Stimulated activated CD4-positive, alpha-beta T cell treated with anti-CD3 and anti-CD28 coated beads, Interleukin-4, amount 100 ng/mL, for 24 hours (primary cell): ENCODE measurements at regions not wholly inside any gene's neighbourhood (a gene's known extent, or its start where the extent isn't known, plus 50 kb on each side); places are given as distances from the start of the nearest gene placed in this dataset.
"Not testable (repeated sequence)": the region's sequence is repeated elsewhere in the genome, so short reads cannot be mapped to it uniquely, and the experiment has no call there.

Source experiments
- DNase-seq: peaks from one replicate; pipeline ENCODE4 v3.0.0-alpha.2; 2020

DNA sequence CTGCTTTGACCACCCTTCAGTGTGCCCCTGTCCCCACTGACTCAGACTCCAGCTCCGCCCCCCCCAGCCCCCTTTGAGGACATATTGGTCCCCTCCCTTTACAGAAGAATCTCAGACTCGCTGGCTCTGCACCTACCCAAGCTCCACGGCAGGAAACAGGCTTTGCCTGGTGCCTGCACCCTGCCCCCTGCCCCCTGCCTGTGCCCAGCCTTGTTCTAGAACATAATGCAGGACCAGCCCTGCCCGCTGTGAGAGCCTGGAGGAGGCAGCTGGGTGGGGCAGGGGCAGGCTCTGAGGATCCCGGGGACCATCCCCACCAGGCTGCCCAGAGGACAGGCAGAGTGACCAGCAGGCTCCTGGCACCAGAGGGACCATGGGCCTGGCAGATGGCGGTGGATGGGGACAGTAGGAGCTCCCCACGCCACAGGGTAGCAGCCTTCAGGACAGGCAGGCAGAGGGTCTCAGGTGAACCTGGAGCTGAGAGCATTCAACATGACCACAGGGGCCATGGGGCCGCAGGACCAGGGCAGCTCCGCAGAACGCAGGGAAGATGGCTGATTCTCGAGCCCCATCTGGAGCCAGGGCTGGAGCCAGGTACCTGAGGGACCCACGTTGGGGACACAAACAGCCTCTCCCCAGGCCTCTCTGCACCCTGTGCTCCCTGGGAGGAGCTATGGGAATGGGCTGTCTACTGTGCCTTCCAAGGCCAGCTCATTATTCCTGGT, 165.0 kb upstream of the FOXD4L5 start:
- not testable (repeated sequence) for DNase-seq

DNA sequence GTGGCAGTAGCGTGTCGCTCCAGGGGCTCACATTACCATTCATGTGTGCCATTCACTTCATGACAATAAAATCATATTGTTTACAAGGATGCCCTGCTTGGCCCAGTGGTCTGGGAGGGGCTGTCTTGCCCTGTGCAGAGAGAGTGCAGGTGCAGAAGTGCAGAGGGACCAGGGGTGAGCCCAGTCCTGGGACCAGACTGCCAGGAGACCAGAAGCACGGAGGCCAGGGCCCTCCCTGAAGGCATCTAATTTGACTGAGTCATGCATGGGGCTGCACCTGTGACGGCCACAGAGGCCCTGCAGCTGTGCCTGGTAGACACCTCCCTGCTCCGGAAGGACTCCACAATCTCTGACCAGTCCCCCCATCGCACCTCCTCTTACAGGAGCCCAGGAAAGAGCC, 164.4 kb upstream of the FOXD4L5 start:
- DNase-seq = no peak

DNA sequence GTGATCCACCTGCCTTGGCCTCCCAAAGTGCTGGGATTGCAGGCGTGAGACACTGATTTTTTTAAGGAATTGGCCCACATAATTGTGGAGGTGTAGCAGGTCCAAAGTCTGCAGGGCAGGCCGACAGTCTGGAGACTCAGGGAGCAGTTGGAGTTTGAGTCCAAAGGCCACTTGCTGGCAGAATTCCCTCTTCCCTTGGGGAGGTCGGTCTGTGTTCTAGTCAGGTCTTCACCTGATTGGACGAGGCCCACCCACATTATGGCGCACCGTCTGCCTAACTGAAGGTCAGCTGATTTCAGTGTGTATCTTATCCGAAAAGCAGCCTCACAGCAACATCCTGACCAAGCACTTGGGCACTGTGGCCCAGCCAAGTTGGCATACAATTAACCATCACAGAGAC, 162.1 kb upstream of the FOXD4L5 start:
- DNase-seq = not testable (repeated sequence)

DNA sequence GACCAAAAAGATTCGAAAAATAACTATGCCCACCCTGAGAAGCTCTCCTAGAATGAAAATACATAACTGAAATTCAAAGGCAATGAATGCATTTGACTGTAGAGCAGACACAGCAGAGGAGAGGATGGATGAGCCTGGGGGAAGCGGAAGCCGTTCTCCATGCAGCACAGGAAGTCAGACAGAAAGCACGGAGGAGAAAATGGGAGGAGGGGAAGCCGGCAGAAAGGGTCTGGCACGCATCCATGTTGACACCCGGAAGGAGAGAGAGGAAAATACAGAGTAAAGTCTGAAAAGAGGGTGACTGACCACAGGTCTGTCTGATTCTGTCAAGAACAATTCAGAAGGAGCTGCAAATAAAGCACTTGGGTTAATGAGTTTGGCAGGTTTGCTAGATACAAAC, 161.0 kb upstream of the FOXD4L5 start:
- DNase-seq = not testable (repeated sequence)

DNA sequence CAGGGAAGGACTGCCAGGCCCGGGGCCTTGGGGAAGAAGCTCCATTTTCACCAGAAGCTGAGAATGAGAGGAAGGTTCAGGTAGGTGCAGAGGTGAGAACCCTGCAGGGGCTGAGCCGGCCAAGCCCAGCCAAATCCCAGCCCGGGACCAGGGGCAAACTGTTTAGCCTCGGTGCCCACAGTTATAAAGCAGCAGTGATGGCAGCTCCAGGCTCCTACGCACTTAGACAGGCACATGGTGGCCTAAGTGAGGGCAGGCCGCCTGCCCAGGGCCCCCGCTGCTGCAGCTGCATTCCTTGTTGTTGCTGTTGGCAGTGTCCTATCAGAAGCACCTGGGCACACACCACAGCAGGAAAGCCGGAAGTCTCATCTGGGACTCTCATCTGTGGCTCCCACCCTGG, 159.9 kb upstream of the FOXD4L5 start:
- no peak for DNase-seq

DNA sequence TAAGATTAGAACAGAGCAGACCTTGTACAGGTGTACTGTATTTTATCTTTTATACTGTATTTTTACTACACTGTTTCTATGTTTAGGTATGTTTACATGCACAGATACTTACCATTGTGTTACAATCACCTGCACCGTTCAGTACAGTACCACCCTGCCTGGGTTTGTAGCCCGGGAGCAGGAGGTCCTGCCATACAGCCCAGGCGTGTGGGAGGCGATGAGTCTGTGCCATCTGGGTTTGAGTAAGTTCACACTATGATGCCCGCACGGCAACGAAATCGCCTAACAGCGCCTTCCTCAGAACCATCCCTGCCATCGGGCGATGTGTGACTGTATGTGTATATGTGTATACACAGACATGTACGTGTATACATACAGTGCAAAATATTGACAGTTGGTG, 157.1 kb upstream of the FOXD4L5 start:
- not testable (repeated sequence) for DNase-seq

DNA sequence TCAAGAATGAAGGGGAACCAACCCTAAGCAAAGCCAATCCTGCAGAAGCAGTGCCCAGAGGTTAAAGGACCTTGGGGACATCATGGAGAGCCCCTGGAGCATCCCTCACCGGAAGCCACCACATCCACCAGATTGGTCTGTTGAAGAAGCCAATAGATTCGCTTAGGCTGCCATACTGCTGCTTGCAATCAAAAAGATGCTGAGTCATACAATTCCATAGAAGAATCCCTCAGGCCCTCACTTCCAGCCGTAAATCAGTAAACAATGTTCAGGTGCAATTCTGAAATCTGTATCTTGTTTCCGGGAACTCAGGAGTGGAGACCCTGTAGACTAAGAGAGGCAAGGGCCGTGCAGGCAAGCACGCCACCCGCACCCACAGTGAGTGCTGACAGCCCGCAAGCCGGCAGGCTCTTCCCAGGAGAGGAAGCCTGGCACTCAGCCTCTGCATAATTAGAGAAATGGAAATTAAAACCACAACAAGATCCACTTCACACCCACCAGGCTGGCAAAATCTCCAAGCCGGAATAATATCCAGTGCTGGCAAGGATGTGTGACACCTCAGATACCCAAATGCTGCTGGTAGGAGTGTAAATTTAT, 156.4 kb upstream of the FOXD4L5 start:
- not testable (repeated sequence) for DNase-seq

DNA sequence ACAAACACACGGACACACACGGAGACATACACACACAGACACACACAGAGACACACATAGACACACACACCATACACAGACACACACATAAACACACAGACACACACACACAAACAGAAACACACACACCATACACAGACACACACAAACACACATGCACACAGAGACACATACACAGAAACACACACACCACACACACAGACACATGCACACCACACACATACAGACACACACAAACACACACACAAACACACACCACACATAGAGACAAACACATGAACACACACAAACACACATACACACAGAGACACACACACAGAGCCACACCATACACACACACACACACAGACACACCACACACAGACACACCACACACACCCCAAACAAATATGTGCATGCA, 152.7 kb upstream of the FOXD4L5 start:
- no peak for DNase-seq

DNA sequence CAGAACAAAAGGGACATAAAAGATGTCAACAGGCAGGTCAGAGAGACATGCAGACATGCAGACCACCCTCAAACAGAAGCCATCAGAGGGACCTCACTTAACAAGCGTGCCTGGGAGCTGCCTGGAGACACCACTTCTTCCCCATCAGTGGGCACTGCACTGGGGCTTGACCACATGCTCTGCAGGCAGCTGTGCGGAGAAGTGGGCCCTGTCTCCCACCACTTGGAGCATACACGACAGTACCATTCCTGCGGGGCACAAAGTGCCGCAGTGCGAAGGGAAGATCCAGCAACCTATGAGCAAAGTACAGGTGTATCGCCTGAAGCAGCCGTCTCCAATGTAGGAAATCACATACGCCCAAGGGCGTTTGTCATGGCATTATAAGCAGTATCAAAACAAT, 150.5 kb upstream of the FOXD4L5 start:
- no peak for DNase-seq

DNA sequence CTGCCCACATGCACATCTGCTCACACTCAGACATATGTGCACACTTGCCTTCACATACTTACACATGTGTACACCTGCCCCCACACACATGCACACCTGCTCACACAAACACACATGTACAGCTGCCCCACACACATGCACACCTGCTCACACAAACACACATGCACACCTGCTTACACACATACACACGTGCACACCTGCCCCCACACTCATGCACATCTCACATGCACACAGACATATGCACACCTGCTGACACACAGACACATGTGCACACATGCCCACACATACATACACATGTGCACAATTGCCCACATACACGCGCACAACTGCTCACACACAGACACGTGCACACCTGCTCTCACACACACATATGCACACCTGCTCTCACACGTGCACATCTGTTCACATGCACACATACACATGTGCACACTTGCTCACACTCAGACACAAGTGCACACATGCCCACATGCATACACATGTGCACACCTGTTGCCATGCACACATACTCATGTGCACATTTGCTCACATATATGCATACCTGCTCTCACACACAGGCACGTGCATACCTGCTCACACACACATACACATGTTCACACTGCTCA, 147.8 kb upstream of the FOXD4L5 start:
- no peak for DNase-seq

DNA sequence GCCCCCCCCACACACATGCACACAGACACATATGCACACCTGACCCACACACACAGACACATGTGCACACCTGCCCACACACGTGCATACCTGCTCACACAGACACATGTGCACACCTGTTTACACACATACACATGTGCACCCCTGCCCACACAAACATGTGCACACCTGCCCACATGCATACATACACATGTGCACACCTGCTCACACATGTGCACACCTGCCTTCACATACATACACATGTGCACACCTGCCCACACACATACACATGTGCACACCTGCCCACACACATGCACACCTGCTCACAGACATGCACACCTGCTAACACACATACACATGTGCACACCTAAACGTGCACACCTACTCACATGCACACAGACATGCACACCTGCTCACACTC, 147.0 kb upstream of the FOXD4L5 start:
- DNase-seq = no peak

DNA sequence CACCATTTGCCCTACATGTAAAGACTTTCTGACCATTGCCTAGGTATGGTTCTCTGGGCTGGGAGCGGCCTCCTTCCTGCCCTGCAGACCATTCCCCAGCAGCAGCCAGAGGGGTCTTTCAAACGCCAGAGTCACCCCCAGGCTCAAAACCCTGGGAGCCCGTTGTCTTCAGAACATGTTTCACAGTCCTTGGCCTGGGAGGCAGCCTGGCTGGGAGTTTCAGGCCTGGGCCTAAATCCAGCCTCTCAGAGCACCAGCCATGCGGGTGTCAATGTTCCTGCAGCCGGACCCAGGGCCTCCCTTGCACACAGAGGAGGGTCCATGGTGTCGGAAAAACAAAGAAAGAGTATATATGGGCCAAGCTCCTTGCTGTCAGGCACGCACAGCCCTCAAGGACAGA, 145.2 kb upstream of the FOXD4L5 start:
- no peak for DNase-seq

DNA sequence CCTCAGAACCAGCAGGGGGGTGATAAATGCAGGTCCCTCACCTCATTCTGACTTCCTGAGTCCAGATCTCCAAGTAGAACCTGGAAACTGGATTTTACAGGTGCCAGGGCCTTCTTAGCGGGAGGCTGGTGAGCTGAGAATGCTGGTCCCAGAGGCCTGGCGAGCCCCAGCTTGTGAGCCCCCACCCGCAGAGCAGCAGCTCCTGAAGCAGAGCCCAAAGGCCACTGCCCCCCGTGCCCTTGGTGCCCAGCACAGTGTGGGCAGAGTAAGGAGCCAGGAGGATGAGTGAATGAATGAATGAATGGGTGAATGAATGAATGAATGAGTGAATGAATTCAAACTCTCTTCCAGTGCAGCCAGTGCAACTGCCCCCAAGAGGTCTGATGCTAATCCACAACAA, 142.4 kb upstream of the FOXD4L5 start:
- DNase-seq = not testable (repeated sequence)

DNA sequence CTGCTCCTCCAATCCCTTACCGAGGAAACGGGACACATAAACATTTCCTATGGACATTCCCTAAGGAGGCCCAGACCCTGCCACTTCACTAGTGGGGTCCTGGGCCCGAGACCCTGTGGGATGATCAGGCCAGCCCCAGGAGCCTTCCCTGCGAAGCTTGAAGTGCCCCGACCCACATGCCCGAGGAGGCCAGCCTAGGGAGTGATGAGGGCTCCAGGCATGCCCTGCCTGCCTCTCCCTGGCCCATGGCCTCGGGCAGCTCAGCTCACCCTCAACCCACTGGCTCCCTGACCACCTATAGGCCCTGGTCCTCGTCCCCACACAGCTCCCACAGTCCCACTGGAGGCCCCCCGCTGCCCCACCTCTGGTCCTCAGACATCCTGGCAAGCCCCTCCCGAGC, 141.8 kb upstream of the FOXD4L5 start:
- DNase-seq = not testable (repeated sequence)

DNA sequence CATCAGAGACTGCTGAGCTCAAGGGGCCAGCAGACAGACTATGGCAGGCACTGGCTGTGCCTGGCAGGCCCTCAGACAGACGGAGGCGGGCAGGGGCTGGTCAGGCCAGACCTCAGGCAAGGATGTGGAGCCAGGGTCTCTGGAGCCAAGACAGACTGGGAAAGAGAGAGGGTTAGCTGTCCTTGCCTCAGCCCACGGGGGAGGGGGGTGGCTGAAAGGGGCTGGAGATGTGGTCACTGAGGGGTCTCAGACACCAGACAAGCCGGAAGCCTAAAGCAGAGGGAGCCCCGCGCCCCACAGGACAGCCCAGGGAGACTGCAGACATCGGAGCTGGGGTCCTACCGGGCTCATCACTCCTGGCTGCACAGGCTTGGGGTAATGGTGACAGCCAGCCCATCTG, 141.2 kb upstream of the FOXD4L5 start:
- DNase-seq = no peak

DNA sequence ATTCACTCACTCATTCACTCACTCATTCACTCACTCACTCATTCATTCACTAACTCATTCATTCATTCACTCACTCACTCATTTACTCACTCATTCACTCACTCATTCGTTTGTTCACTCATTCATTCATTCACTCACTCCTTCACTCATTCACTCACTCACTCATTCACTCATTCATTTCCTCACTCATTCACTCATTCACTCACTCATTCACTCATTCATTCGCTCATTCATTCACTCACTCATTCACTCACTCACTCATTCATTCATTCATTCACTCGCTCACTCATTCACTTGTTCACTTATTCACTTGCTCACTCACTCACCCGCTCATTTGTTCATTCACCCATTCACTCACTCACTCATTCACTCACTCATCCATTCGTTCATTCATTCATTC, 140.2 kb upstream of the FOXD4L5 start:
- not testable (repeated sequence) for DNase-seq

DNA sequence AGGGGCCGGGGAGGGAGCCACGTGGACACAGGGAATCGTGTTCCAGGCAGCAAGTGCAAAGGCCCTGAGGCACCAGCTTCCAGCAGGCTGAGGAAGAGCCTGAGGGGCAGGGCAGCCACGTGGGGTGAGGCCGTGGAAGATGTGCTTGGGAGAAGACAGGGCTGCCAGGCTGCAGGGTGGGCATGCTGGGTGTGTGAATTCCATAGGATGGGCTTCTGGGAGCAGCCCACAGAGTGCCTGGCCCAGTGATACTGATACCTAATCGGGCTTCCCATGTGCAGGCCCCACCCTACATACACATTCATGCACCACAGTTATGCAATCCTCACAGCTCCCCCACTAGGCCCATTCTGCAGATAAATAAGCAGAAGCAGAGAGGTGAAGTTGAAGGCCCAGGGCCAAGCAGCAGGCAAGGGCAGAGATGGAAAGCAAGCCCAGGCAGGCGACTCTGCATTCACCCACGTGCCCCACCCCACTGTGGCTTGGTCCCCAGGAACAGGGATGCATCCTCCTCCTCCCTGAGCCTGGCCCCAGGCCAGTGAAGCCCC, 139.5 kb upstream of the FOXD4L5 start:
- DNase-seq = not testable (repeated sequence)

DNA sequence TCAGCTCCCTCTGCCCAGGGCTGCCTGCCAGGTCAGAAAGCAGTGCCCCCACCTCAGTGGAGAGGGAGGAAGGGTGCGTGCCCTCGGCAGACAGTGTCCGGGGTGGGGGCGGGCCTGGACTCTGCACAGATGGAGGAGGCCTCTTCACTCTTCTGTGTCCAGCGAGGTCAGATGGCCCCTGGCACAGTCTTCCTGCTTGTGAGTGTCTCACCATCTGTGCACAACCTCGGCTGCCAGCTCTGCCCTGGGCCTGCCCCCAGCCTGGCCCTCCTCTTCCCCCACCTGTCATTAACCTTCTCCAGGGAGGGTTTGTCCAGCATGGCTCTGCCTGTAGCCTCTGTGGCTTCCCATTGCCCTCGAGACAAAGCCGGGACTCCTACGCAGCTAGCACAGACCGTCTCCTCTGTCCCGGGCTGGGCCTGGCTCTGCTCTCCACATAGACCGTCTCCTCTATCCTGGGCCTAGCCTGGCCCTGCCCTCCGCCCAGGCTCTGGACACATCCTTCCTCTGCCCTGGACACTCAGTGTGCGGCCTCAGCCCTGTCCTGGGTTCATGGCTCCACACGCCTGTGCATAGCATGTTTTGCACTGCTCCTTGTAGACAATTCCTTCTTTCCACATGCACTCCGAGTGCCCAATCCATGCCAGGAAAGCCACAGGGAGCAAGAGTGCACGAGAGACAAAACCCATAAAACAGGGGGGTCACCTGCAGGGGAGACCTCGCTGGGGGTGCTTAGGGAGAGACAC, 138.9 kb upstream of the FOXD4L5 start:
- DNase-seq = not testable (repeated sequence)

DNA sequence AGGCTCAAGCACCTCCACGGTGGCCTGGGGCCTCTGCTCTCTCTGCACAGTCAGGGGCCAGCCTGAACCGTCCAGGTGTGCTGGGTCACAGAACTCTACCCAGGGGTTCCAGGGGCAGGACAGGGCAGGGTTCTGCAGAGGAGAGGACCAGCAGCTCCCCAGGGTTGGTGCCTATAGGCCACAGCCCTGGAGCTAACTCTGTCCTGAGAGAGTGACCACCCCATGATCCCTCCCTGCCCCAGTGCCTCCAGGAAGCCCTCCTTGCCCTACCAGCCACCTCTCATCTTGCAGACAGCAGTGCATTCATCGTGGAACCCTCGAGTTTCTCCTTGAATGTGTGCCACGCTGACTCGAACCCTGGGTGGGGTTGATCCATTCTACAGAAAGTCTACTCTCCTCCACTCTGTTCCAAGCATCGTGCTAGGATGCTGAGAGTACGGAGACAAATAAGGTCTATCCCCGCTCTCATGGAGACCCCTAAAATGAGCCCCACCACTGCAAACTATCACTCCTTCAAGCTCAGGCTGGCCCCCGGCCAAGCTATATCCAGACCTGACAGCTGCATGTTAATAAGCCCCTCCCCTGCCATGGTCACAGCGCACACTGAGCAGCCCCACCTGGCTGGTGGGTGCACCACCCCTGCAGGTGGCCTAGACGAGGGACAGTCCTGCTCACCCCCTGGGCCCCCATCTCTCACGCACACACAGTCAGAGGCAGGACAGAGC, 138.1 kb upstream of the FOXD4L5 start:
- DNase-seq = not testable (repeated sequence)

DNA sequence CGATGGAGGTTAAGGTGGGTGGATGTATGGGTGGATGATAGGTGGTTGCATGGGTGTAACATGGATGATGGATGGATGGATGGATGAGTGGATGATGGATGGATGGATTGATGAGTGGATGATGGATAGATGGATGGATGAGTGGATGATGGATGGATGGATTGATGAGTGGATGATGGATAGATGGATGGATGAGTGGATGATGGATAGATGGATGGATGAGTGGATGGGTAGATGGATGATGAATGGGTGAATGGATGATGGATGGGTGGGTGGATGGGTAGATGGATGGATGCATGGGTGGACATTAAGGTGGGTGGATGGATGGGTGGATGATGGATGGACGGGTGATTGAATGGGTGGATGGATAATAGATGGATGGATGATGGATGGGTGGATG, 136.5 kb upstream of the FOXD4L5 start:
- not testable (repeated sequence) for DNase-seq

DNA sequence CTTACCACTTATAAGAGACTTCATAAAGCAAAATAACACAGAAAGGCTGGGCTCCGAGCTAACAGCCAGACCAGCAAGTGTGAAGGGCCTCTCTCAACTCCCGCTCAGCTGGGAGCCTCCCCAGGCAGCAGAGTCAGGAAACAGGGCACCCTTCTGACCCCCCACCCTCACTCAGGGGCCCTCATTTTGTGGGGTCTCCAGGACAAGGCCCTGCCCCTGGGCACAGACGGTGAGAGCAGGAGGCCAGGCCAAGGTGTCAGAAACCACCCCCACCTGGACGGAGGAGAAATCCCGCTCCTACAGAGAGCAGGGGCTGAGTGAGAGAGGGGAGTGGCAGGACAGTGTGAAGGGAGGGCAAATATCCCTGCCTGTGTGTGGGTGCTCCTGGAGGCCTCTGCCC, 135.8 kb upstream of the FOXD4L5 start:
- no peak for DNase-seq

DNA sequence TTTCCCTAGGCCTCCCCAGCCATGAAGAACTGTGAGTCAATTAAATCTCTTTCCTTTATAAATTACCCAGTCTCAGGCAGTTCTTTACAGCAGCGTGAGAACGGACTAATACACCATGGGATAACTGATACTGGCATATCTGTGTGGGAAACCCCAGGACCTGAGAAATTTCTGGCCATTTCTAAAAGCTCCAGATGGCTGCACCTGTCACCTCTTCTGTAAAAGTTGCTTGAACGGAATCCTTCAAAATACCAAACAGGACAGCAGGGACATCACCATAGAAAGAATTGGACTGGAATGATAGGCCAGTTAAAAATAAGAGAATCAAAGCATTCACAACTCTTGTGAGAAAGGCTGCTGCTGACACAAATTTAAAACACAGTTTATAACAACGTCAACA, 134.0 kb upstream of the FOXD4L5 start:
- not testable (repeated sequence) for DNase-seq

DNA sequence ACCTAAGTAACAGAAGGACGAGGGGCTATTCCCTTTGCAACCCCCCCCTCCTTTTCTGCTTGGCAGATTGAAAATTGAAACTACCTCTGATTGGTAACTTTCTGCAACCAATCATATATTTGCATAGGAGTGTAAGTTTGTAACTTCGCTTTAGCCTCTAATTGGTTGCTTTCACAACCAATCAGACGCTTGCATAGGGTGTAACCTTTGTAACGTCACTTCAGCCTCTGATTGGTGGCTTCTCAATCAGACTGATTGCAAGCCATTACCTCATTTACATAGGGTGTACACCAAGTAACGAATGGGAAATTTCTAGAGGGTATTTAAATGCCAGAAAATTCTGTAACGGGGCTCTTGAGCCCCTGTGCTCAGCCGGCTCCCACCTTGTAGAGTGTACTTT, 131.9 kb upstream of the FOXD4L5 start:
- not testable (repeated sequence) for DNase-seq
